Mesenchymal stem cell (in vitro differentiated cells and primary cell): ENCODE measurements at regions not wholly inside any gene's neighbourhood (a gene's known extent, or its start where the extent isn't known, plus 50 kb on each side); places are given as distances from the start of the nearest gene placed in this dataset.

Experiments used
- DNase-seq: peaks from one replicate; pipeline ENCODE4 v3.0.0-alpha.2; 2013
- H2AFZ ChIP-seq: one replicate; pipeline ENCODE4 v1.6.1; 2013; ENCODE audit warnings: low read depth, mild to moderate bottlenecking, control low read depth, inconsistent platforms, low read length, moderate library complexity
- H2AK5ac ChIP-seq: 2 replicates; pipeline ENCODE4 v1.6.1; 2013; ENCODE audit warnings: low read length, moderate library complexity, mild to moderate bottlenecking, inconsistent platforms; ENCODE audit not compliant: severe bottlenecking
- H2BK120ac ChIP-seq: one replicate; pipeline ENCODE4 v1.6.1; 2013; ENCODE audit warnings: low read depth, mild to moderate bottlenecking, inconsistent platforms, low read length, moderate library complexity
- H2BK12ac ChIP-seq, 2 experiments: one replicate each; pipeline ENCODE4 v1.6.1; 2013; ENCODE audit warnings: inconsistent platforms in 2 of 2, low read length in 2 of 2, mild to moderate bottlenecking in 2 of 2, moderate library complexity in 2 of 2, control low read depth in 1 of 2
- H2BK15ac ChIP-seq: one replicate; pipeline ENCODE4 v1.6.1; 2013; ENCODE audit warnings: mild to moderate bottlenecking, low read depth, inconsistent platforms; ENCODE audit not compliant: poor library complexity, severe bottlenecking
- H2BK5ac ChIP-seq: 2 replicates; pipeline ENCODE4 v1.6.1; 2013; ENCODE audit warnings: low read depth, mild to moderate bottlenecking, low read length, control low read depth, inconsistent platforms; ENCODE audit not compliant: poor library complexity, severe bottlenecking
- H3K14ac ChIP-seq, 2 experiments: one replicate each; pipeline ENCODE4 v1.6.1; 2013; ENCODE audit warnings: inconsistent platforms in 2 of 2, low read length in 2 of 2, control low read depth in 1 of 2, mild to moderate bottlenecking in 1 of 2, moderate library complexity in 1 of 2
- H3K18ac ChIP-seq, 2 experiments: one replicate each; pipeline ENCODE4 v1.6.1; 2013; ENCODE audit warnings: inconsistent platforms in 2 of 2, low read length in 2 of 2, control low read depth in 1 of 2, low read depth in 1 of 2, mild to moderate bottlenecking in 1 of 2
- H3K23ac ChIP-seq, 2 experiments: one replicate each; pipeline ENCODE4 v1.6.1; 2013; ENCODE audit warnings: inconsistent platforms in 2 of 2, low read length in 2 of 2, mild to moderate bottlenecking in 2 of 2, moderate library complexity in 2 of 2, control low read depth in 1 of 2
- H3K27ac ChIP-seq: 2 replicates; pipeline ENCODE4 v1.5.1; 2013; ENCODE audit warnings: mild to moderate bottlenecking, moderate library complexity, low read length, control low read depth, inconsistent platforms; ENCODE audit not compliant: poor library complexity, severe bottlenecking
- H3K27me3 ChIP-seq, 2 experiments: 2 replicates each; pipeline versions ENCODE4 v1.6.1 to v1.7.0; 2013; ENCODE audit warnings: low read length in 2 of 2, mild to moderate bottlenecking in 2 of 2, moderate library complexity in 2 of 2, control low read depth in 1 of 2, inconsistent platforms in 1 of 2; ENCODE audit not compliant: control insufficient read depth in 1 of 2, insufficient read depth in 1 of 2
- H3K36me3 ChIP-seq, 2 experiments: 2 replicates each; pipeline versions ENCODE4 v1.6.1 to v1.7.0; 2013; ENCODE audit warnings: low read length in 2 of 2, control low read depth in 1 of 2, inconsistent platforms in 1 of 2, low read depth in 1 of 2, mild to moderate bottlenecking in 1 of 2; ENCODE audit not compliant: insufficient read depth in 2 of 2, control insufficient read depth in 1 of 2
- H3K4ac ChIP-seq, 2 experiments: one replicate each; pipeline ENCODE4 v1.6.1; 2013; ENCODE audit warnings: inconsistent platforms in 2 of 2, low read length in 2 of 2, mild to moderate bottlenecking in 2 of 2, moderate library complexity in 2 of 2, control low read depth in 1 of 2, low read depth in 1 of 2
- H3K4me1 ChIP-seq: 2 replicates; pipeline ENCODE4 v1.6.1; 2013; ENCODE audit warnings: low read depth, low read length, control low read depth; ENCODE audit not compliant: control insufficient read depth, insufficient read depth
- H3K4me2 ChIP-seq: 2 replicates; pipeline ENCODE4 v1.6.1; 2013; ENCODE audit warnings: low read length, mild to moderate bottlenecking, inconsistent platforms; ENCODE audit not compliant: poor library complexity, severe bottlenecking
- H3K4me3 ChIP-seq, 2 experiments: 2 replicates each; pipeline versions ENCODE4 v1.5.1 to v1.7.0; 2013; ENCODE audit warnings: low read length in 2 of 2, mild to moderate bottlenecking in 2 of 2, control low read depth in 1 of 2, low read depth in 1 of 2; ENCODE audit not compliant: insufficient read depth in 1 of 2
- H3K79me1 ChIP-seq: replicated peaks from 2 replicates; pipeline ENCODE4 v1.6.1; 2013; ENCODE audit warnings: mild to moderate bottlenecking, control low read depth, low read length, inconsistent platforms; ENCODE audit not compliant: poor library complexity, severe bottlenecking
- H3K9ac ChIP-seq: 2 replicates; pipeline ENCODE4 v1.7.0; 2013; ENCODE audit warnings: mild to moderate bottlenecking, low read length, moderate library complexity
- H3K9me3 ChIP-seq: 2 replicates; pipeline ENCODE4 v1.7.0; 2013; ENCODE audit warnings: mild to moderate bottlenecking, low read length; ENCODE audit not compliant: control insufficient read depth
- H4K8ac ChIP-seq: one replicate; pipeline ENCODE4 v1.6.1; 2013; ENCODE audit warnings: inconsistent platforms, mild to moderate bottlenecking, low read length, moderate library complexity
- H4K91ac ChIP-seq: one replicate; pipeline ENCODE4 v1.6.1; 2013; ENCODE audit warnings: mild to moderate bottlenecking, low read length, inconsistent platforms
- WGBS: methylation state at CpG from one replicate; pipeline ENCODE4 v1.1.7; 2013; ENCODE audit warnings: mixed read lengths; 5-methylcytosine and 5-hydroxymethylcytosine counted together

- Histone ChIP-seq H3K14ac (no peak overlapping the region), H4K91ac (no peak overlapping the region), H3K4me1 (no peaks in the 10 kb centered on the region), H2AFZ (no peak overlapping the region), H3K4me3 (no peak overlapping the region), H3K79me1 (peaks cover 29% of the 10 kb centered on the region), H2BK15ac (no peak overlapping the region), H3K9me3 (no peaks in the 10 kb centered on the region), H3K18ac (peak overlapping the region in 1 of 2 experiments; percentile 11), H2BK12ac (no peak overlapping the region), H2BK5ac (no peak overlapping the region), H3K4me2 (no peak overlapping the region), H3K36me3 (no peaks in the 10 kb centered on the region), H3K4ac (no peak overlapping the region), H4K8ac (no peak overlapping the region), H3K9ac (no peak overlapping the region), H3K23ac (no peak overlapping the region), H2BK120ac (no peak overlapping the region), H3K27ac (no peak overlapping the region), H3K27me3 (no peaks in the 10 kb centered on the region), H2AK5ac (no peak overlapping the region)
- WGBS: 100% methylated on average over 1 of the region's 2 CpGs
- DNase-seq: no peak
These were observed 272.7 kb upstream of the C2CD4B start for GRCh38 chr15:62437753-62438152.

- Histone ChIP-seq H3K4ac (no peak overlapping the region), H3K27ac (no peak overlapping the region), H3K4me3 (peak overlapping the region in 1 of 2 experiments; percentile 27), H3K4me2 (no peak overlapping the region), H4K91ac (no peak overlapping the region), H3K18ac (no peak overlapping the region), H3K4me1 (peaks cover under 1% of the 10 kb centered on the region), H3K27me3 (no peaks in the 10 kb centered on the region), H2BK15ac (no peak overlapping the region), H4K8ac (no peak overlapping the region), H2BK5ac (no peak overlapping the region), H2AFZ (no peak overlapping the region), H3K79me1 (peaks cover 20% of the 10 kb centered on the region), H3K9ac (peak overlapping the region; percentile 44), H3K14ac (no peak overlapping the region), H2BK12ac (no peak overlapping the region), H2AK5ac (no peak overlapping the region), H3K23ac (no peak overlapping the region), H3K9me3 (no peaks in the 10 kb centered on the region), H3K36me3 (no peaks in the 10 kb centered on the region), H2BK120ac (no peak overlapping the region)
- DNase-seq: peak; percentile 75
- 86% methylated on average over 5 of the region's 5 CpGs for WGBS
These were observed 274.5 kb upstream of the C2CD4B start for GRCh38 chr15:62439543-62440016.

GRCh38 chr15:62440362-62441105 lies 275.4 kb upstream of the C2CD4B start:
- Histone ChIP-seq H3K14ac (no peak overlapping the region), H3K4me1 (peaks cover 4% of the 10 kb centered on the region), H4K91ac (no peak overlapping the region), H2AFZ (no peak overlapping the region), H3K27ac (no peak overlapping the region), H2BK15ac (no peak overlapping the region), H3K4ac (peak overlapping the region in 1 of 2 experiments; percentile 37), H3K27me3 (no peaks in the 10 kb centered on the region), H3K23ac (no peak overlapping the region), H3K9me3 (no peaks in the 10 kb centered on the region), H3K9ac (peak overlapping the region; percentile 44), H3K4me2 (no peak overlapping the region), H3K18ac (no peak overlapping the region), H2BK5ac (no peak overlapping the region), H2BK12ac (peak overlapping the region in 1 of 2 experiments; percentile 1), H3K4me3 (peak overlapping the region in 1 of 2 experiments; percentile 5), H4K8ac (no peak overlapping the region), H3K36me3 (no peaks in the 10 kb centered on the region), H2AK5ac (no peak overlapping the region), H3K79me1 (peaks cover 20% of the 10 kb centered on the region), H2BK120ac (no peak overlapping the region)
- 92% methylated on average over 11 of the region's 11 CpGs for WGBS
- no peak for DNase-seq

- WGBS: 30% methylated on average over 7 of the region's 8 CpGs
These were observed 279.3 kb upstream of the C2CD4B start for GRCh38 chr15:62444104-62445022.

More at GRCh38 chr15:62444104-62445022, 279.3 kb upstream of the C2CD4B start:
- Histone ChIP-seq H3K18ac (peak overlapping the region in 1 of 2 experiments; percentile 55), H3K23ac (no peak overlapping the region), H2AK5ac (no peak overlapping the region), H2BK12ac (peak overlapping the region in 1 of 2 experiments; percentile 9), H3K4me3 (peak overlapping the region in 1 of 2 experiments; percentile 36), H2BK120ac (no peak overlapping the region), H3K36me3 (no peaks in the 10 kb centered on the region), H2BK5ac (no peak overlapping the region), H2BK15ac (no peak overlapping the region), H2AFZ (no peak overlapping the region), H3K4me2 (no peak overlapping the region), H4K91ac (no peak overlapping the region), H3K4me1 (peaks cover 7% of the 10 kb centered on the region), H3K14ac (no peak overlapping the region), H3K9ac (peak overlapping the region; percentile 77), H3K27me3 (no peaks in the 10 kb centered on the region), H3K9me3 (no peaks in the 10 kb centered on the region), H3K79me1 (peaks cover 18% of the 10 kb centered on the region), H3K27ac (no peak overlapping the region), H3K4ac (no peak overlapping the region), H4K8ac (peak overlapping the region; percentile 62)
- DNase-seq: peak; percentile 87
